ENCODE measurements at regions not wholly inside any gene's neighbourhood (a gene's known extent, or its start where the extent isn't known, plus 50 kb on each side); places are given as distances from the start of the nearest gene placed in this dataset.

GRCh38 chr3:175914785-175915184, 1055.7 kb downstream of the NAALADL2 start:
- H3K4me2 ChIP-seq (ENCODE audit: insufficient read depth, low read length) = no peak overlapping the region
- no peak overlapping the region for H3K27ac ChIP-seq (ENCODE audit: extremely low read depth, low read depth, low read length)
- TF ChIP-seq TFE3 (CRISPR knock-in tag; IDR thresholded peaks at IDR 0.05) (0 out of 2 replicates have a peak, but pooled peaks have one; percentile 6), ZBTB1 (CRISPR knock-in tag; IDR thresholded peaks at IDR 0.05; ENCODE audit: borderline replicate concordance, low read depth) (no peak), HDAC8 (tag; IDR thresholded peaks at IDR 0.05) (no peak), GTF2F1 (IDR thresholded peaks at IDR 0.05; ENCODE audit: low read depth, low read length) (no peak), ADNP (tag; IDR thresholded peaks at IDR 0.05) (no peak), HLTF (IDR thresholded peaks at IDR 0.05) (no peak)
- CTCF ChIA-PET (ENCODE audit: low intra/inter-chr PET ratio) = no interaction called here
- no peaks in the 10 kb centered on the region for H3K9me1 ChIP-seq (ENCODE audit: control insufficient read depth, insufficient read depth, low read length)
- no peak overlapping the region for H3K4me3 ChIP-seq
- no peaks in the 10 kb centered on the region for H3K36me3 ChIP-seq (ENCODE audit: control insufficient read depth, insufficient read depth, low read length)
- no TSS peak for BruUV-seq (replicated peaks)
- H3K4me1 ChIP-seq (replicated peaks in 1 of 2; ENCODE audit: control insufficient read depth in 2 of 2, insufficient read depth in 2 of 2, low read length in 2 of 2) = no peaks in the 10 kb centered on the region
- H4K20me1 ChIP-seq (replicated peaks; ENCODE audit: control insufficient read depth, insufficient read depth, low read length) = no peaks in the 10 kb centered on the region
- in situ Hi-C loops (cut with MboI) = no loop called here
- intact Hi-C loops (cut with micrococcal nuclease) = no loop called here
- FAIRE-seq = no peak
- no peak overlapping the region for H3K9ac ChIP-seq (ENCODE audit: insufficient read depth in 1 of 2, low read depth in 2 of 2, low read length in 2 of 2)
- POLR2A ChIA-PET = no interaction called here
- ATAC-seq = no peak
- no peaks in the 10 kb centered on the region; the same call in 1 of the 2 replicates for H3K9me3 ChIP-seq (replicated peaks; ENCODE audit: control insufficient read depth, insufficient read depth, low read depth, low read length)
- H2AFZ ChIP-seq (ENCODE audit: low read depth, low read length) = no peak overlapping the region
- no peaks in the 10 kb centered on the region for H3K27me3 ChIP-seq (ENCODE audit: control insufficient read depth in 2 of 2, insufficient read depth in 2 of 2, low read length in 2 of 2)
- H3K79me2 ChIP-seq (ENCODE audit: control insufficient read depth, insufficient read depth, low read length) = no peaks in the 10 kb centered on the region
- no peak for DNase-seq (ENCODE audit: extremely low read depth in 1 of 4, low spot score in 3 of 4)

DNA sequence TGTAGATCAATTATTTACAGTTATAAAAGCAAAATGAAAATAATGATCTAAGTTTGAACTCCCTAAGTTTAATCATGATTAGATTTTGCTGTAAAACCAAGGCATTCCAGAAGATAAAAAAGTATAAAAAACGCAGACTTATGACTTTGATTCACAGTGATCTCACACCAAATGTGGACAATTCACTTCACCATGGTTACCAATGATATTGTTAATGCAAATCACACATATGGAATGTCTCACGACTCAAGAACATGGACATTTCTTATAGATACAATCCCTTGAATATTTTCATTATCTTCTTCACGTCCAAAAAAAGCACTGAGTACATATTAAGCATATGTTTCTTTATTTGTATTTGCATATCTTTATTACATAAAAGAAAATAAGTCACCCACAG, 1054.2 kb downstream of the NAALADL2 start:
- Histone ChIP-seq H3K9me3 (replicated peaks; ENCODE audit: control insufficient read depth, insufficient read depth, low read depth, low read length) (no peaks in the 10 kb centered on the region; the same call in 1 of the 2 replicates), H3K4me1 (replicated peaks in 1 of 2; ENCODE audit: control insufficient read depth in 2 of 2, insufficient read depth in 2 of 2, low read length in 2 of 2) (no peaks in the 10 kb centered on the region), H3K4me2 (ENCODE audit: insufficient read depth, low read length) (no peak overlapping the region), H3K27ac (ENCODE audit: extremely low read depth, low read depth, low read length) (no peak overlapping the region), H3K9me1 (ENCODE audit: control insufficient read depth, insufficient read depth, low read length) (no peaks in the 10 kb centered on the region), H3K4me3 (no peak overlapping the region), H3K79me2 (ENCODE audit: control insufficient read depth, insufficient read depth, low read length) (no peaks in the 10 kb centered on the region), H3K9ac (ENCODE audit: insufficient read depth in 1 of 2, low read depth in 2 of 2, low read length in 2 of 2) (no peak overlapping the region), H4K20me1 (replicated peaks; ENCODE audit: control insufficient read depth, insufficient read depth, low read length) (no peaks in the 10 kb centered on the region), H3K27me3 (ENCODE audit: control insufficient read depth in 2 of 2, insufficient read depth in 2 of 2, low read length in 2 of 2) (no peaks in the 10 kb centered on the region), H2AFZ (ENCODE audit: low read depth, low read length) (no peak overlapping the region), H3K36me3 (ENCODE audit: control insufficient read depth, insufficient read depth, low read length) (no peaks in the 10 kb centered on the region)
- no peak for ATAC-seq
- FAIRE-seq = no peak
- in situ Hi-C loops (cut with MboI) = no loop called here
- 0% methylated on average over 3 of the region's 3 CpGs for WGBS (ENCODE audit: insufficient coverage, low coverage, missing lambda C conversion rate)
- POLR2A ChIA-PET = no interaction called here
- no TSS peak for BruUV-seq (replicated peaks)
- CTCF ChIA-PET (ENCODE audit: low intra/inter-chr PET ratio) = no interaction called here
- intact Hi-C loops (cut with micrococcal nuclease) = no loop called here
- no peak for DNase-seq (ENCODE audit: extremely low read depth in 1 of 4, low spot score in 3 of 4)
- TF ChIP-seq, protein P1, sequence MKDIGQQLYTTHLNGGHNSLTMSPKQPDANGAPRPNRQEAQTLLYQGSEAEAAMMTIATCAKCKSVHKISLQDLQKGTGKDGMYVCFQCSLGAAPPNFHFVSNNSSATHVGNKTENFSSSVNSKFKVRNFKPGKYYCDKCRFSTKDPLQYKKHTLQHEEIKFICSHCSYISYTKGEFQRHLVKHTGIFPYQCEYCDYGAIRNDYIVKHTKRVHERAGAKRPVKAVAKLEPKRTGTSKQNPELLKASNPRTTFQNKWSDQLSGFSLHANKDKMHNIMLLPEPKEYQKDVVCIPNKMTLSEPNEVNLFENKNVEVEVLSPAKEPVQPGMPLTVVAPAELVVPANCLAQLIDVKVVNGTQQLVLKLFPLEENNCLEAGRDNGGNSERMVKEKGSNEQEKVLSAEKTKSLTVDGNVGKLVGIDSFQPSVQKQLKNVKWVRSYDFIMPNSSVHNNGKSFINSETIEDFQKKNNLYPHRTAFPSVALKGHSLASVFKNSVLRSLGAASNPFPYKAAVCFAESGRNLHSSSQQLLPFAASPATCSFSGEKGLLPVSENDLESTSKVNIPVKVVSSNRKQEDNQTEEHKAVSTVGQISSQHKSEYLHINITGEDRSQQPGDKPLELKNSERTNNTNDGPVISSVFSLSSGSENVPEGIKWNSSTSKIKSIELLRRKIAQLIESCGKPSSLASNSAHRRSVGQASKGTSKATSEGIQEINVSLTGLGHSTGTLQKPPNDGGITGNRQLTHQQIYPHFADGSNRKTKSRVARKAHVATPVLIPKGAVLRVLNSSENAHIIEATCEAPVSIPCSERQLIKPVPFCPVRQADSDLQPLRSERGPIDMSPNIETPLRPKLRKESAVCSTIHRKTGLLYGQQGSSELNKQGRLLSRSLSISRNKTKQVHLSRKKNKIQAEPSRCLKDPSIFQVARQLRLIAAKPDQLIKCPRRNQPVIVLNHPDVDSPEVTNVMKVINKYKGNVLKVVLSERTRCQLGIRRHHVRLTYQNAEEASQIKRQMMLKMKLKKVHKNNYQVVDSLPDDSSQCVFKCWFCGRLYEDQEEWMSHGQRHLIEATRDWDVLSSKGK (CRISPR knock-in tag; IDR thresholded peaks at IDR 0.05) = no peak
- TF ChIP-seq FOSL1 (tag; conservative IDR thresholded peaks at IDR 0.05) = no peak
- TF ChIP-seq, protein P2, sequence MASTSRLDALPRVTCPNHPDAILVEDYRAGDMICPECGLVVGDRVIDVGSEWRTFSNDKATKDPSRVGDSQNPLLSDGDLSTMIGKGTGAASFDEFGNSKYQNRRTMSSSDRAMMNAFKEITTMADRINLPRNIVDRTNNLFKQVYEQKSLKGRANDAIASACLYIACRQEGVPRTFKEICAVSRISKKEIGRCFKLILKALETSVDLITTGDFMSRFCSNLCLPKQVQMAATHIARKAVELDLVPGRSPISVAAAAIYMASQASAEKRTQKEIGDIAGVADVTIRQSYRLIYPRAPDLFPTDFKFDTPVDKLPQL (IDR thresholded peaks at IDR 0.05; ENCODE audit: extremely low read depth, insufficient read length) = no peak

Measured in K562 (cell line).